GM13977 (cell line): ENCODE measurements at regions not wholly inside any gene's neighbourhood (a gene's known extent, or its start where the extent isn't known, plus 50 kb on each side); places are given as distances from the start of the nearest gene placed in this dataset.

Experiments used
- DNase-seq: peaks from one replicate; pipeline ENCODE4 v3.0.0; 2012; ENCODE audit warnings: low spot score
- in situ Hi-C: fragments of 300-500 bp; cut with MboI; formaldehyde crosslinking; loops from one replicate; pipeline ENCODE4 v1.12.0; 2022; ENCODE audit warnings: low sequenced_read_pairs, low pct_unique_long_range_greater_than_20kb, mixed read lengths, inconsistent platforms; ENCODE audit not compliant: unreplicated experiment
- TF ChIP-seq, protein P1 (sequence below): IDR thresholded peaks from 2 replicates; pipeline ENCODE4 v1.5.1; 2012; ENCODE audit warnings: mild to moderate bottlenecking, control low read depth; ENCODE audit not compliant: insufficient read depth; ENCODE audit errors: extremely low read depth, missing control alignments

- no peak for DNase-seq
- in situ Hi-C loops: no loop called here
- TF ChIP-seq, protein P1, sequence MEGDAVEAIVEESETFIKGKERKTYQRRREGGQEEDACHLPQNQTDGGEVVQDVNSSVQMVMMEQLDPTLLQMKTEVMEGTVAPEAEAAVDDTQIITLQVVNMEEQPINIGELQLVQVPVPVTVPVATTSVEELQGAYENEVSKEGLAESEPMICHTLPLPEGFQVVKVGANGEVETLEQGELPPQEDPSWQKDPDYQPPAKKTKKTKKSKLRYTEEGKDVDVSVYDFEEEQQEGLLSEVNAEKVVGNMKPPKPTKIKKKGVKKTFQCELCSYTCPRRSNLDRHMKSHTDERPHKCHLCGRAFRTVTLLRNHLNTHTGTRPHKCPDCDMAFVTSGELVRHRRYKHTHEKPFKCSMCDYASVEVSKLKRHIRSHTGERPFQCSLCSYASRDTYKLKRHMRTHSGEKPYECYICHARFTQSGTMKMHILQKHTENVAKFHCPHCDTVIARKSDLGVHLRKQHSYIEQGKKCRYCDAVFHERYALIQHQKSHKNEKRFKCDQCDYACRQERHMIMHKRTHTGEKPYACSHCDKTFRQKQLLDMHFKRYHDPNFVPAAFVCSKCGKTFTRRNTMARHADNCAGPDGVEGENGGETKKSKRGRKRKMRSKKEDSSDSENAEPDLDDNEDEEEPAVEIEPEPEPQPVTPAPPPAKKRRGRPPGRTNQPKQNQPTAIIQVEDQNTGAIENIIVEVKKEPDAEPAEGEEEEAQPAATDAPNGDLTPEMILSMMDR: no peak
Measured at GRCh38 chr7:13442226-13442625, 547.2 kb downstream of the ETV1 start.

GRCh38 chr7:13447637-13448036 is 541.8 kb downstream of the ETV1 start:
- in situ Hi-C loops: no loop called here
- no peak for DNase-seq
- TF ChIP-seq, protein P1: no peak

- DNase-seq: no peak
- TF ChIP-seq, protein P1: no peak
- in situ Hi-C loops: no loop called here
Measured at GRCh38 chr7:13448243-13448642, 541.2 kb downstream of the ETV1 start.

DNA sequence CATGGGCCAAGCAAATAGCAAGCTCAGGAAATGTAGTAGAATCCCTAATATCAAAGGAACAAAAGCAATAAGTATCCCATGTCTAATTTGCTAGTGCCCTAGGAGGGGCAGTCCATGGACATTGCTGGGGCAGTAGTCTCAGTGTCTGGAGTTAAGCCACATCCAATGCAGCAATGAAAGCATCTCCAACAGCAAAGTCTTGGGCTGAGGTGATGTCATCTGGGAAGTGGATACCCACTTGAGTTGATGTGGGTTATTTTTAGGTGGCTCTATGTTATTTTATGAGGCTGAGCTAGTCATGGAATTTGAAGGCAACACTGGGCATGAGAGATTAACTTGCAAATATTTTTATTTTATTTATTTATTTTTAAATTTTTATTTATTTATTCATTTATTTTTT is 540.0 kb downstream of the ETV1 start:
- DNase-seq: no peak
- in situ Hi-C loops: no loop called here

DNA sequence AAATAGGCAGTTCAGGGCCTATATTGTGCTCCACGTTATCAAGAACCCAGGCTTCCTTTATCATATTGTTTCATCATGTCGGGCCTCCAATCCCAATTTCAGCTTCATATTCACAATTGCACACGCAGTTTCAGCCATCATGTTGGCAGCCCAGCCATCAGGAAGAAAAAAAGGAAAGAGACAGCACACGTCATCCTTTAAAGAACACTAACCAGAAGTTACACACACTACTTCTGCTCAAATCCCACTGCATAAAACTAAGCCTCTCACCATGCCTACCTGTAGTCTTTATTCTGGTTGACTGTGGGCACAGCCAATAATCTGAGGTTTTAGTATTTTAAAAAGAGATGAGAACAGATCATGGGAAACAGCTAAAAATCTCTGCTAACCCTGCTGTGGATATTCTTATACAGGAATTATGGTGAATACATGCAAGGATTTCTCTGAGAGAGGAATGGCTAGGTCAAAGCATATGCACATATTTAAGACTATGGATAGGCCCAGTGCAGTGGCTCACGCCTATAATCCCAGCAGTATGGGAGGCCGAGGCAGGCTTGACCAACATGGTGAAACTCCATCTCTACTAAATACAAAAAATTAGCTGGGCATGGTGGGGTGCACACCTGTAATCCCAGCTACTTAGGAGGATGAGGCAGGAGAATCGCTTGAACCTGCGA is 534.4 kb downstream of the ETV1 start:
- TF ChIP-seq, protein P1: no peak
- in situ Hi-C loops: no loop called here
- DNase-seq: no peak

More for the DNA sequence above, 540.0 kb downstream of the ETV1 start:
- TF ChIP-seq, protein P1: no peak

DNA sequence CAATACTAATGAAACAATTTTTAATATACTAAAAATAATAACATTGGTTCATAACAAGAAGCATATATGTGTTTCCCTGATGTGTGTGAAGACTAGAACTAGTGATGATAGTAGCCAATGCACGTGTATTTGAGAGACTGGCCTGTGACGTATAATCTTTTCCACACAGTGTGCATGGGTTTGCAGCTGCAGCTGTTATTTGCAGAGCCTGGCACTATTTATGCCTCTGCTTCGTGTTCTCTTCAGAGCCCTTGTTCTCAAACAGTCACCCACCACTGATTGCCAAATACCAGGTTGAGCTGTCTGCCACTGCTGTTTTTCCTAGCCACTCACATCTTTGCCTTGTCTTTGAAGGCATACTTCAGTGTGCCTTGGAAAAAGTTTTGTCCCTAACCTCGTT is 531.7 kb downstream of the ETV1 start:
- DNase-seq: no peak
- TF ChIP-seq, protein P1: no peak
- in situ Hi-C loops: no loop called here
